H9 (cell line): ENCODE measurements at regions not wholly inside any gene's neighbourhood (a gene's known extent, or its start where the extent isn't known, plus 50 kb on each side); places are given as distances from the start of the nearest gene placed in this dataset.

Source experiments
- DNase-seq: peaks from one replicate; pipeline ENCODE4 v3.0.0-alpha.2; 2017
- H2AFZ ChIP-seq: one replicate; pipeline ENCODE4 v1.6.1; 2013; ENCODE audit warnings: mild to moderate bottlenecking, low read length, control low read depth, moderate library complexity
- H2AK5ac ChIP-seq: 2 replicates; pipeline ENCODE4 v1.6.1; 2013; ENCODE audit warnings: low read length, control low read depth, mixed read lengths; ENCODE audit not compliant: insufficient read length
- H2BK120ac ChIP-seq: one replicate; pipeline ENCODE4 v1.6.1; 2013; ENCODE audit warnings: low read depth, mild to moderate bottlenecking, low read length, control low read depth, inconsistent platforms; ENCODE audit not compliant: poor library complexity, severe bottlenecking
- H2BK12ac ChIP-seq: 2 replicates; pipeline ENCODE4 v1.6.1; 2013; ENCODE audit warnings: low read length, control low read depth, mixed read lengths, low read depth; ENCODE audit not compliant: insufficient read length
- H2BK15ac ChIP-seq: 2 replicates; pipeline ENCODE4 v1.6.1; 2013; ENCODE audit warnings: low read depth, low read length, control low read depth
- H2BK20ac ChIP-seq: one replicate; pipeline ENCODE4 v1.6.1; 2013; ENCODE audit warnings: low read depth, mild to moderate bottlenecking, low read length, control low read depth, inconsistent platforms; ENCODE audit not compliant: poor library complexity, severe bottlenecking
- H2BK5ac ChIP-seq: 2 replicates; pipeline ENCODE4 v1.6.1; 2013; ENCODE audit warnings: low read length, control low read depth, mixed read lengths; ENCODE audit not compliant: insufficient read length
- H3K14ac ChIP-seq: 2 replicates; pipeline ENCODE4 v1.6.1; 2013; ENCODE audit warnings: low read length, control low read depth; ENCODE audit not compliant: insufficient read depth
- H3K18ac ChIP-seq: 2 replicates; pipeline ENCODE4 v1.6.1; 2013; ENCODE audit warnings: low read depth, mild to moderate bottlenecking, mixed read lengths, low read length, control low read depth; ENCODE audit not compliant: insufficient read length
- H3K23ac ChIP-seq: 2 replicates; pipeline ENCODE4 v1.6.1; 2013; ENCODE audit warnings: low read length, control low read depth, mixed read lengths, low read depth; ENCODE audit not compliant: insufficient read length
- H3K23me2 ChIP-seq: 2 replicates; pipeline ENCODE4 v1.6.1; 2013; ENCODE audit warnings: low read depth, mild to moderate bottlenecking, mixed read lengths, low read length, control low read depth; ENCODE audit not compliant: insufficient read length, poor library complexity, severe bottlenecking
- H3K27ac ChIP-seq: 2 replicates; pipeline ENCODE4 v1.5.1; 2013; ENCODE audit warnings: low read length, control low read depth, mixed read lengths, low read depth; ENCODE audit not compliant: insufficient read length
- H3K27me3 ChIP-seq: 2 replicates; pipeline ENCODE4 v1.6.1; 2013; ENCODE audit warnings: low read length, control low read depth, inconsistent platforms; ENCODE audit not compliant: insufficient read depth
- H3K4ac ChIP-seq: 2 replicates; pipeline ENCODE4 v1.6.1; 2013; ENCODE audit warnings: low read depth, mild to moderate bottlenecking, control low read depth, inconsistent platforms, low read length, moderate library complexity
- H3K4me1 ChIP-seq: 2 replicates; pipeline ENCODE4 v1.6.1; 2013; ENCODE audit warnings: low read length, control low read depth, inconsistent platforms; ENCODE audit not compliant: insufficient read depth
- H3K4me2 ChIP-seq: 2 replicates; pipeline ENCODE4 v1.6.1; 2013; ENCODE audit warnings: low read length, control low read depth, mixed read lengths; ENCODE audit not compliant: insufficient read length, insufficient read depth
- H3K56ac ChIP-seq: 2 replicates; pipeline ENCODE4 v1.6.1; 2013; ENCODE audit warnings: low read depth, mild to moderate bottlenecking, mixed read lengths, low read length, control low read depth; ENCODE audit not compliant: insufficient read length
- H3K79me1 ChIP-seq: 2 replicates; pipeline ENCODE4 v1.6.1; 2013; ENCODE audit warnings: low read depth, mild to moderate bottlenecking, moderate library complexity, low read length, control low read depth, inconsistent platforms; ENCODE audit not compliant: insufficient read depth, poor library complexity, severe bottlenecking
- H3K79me2 ChIP-seq: 2 replicates; pipeline ENCODE4 v1.6.1; 2013; ENCODE audit warnings: low read length, control low read depth, inconsistent platforms; ENCODE audit not compliant: insufficient read depth
- H3K9ac ChIP-seq: 2 replicates; pipeline ENCODE4 v1.6.1; 2013; ENCODE audit warnings: low read length, control low read depth, mixed read lengths; ENCODE audit not compliant: insufficient read length; ENCODE audit errors: extremely low read depth
- H3K9me3 ChIP-seq: one replicate; pipeline ENCODE4 v1.6.1; 2013; ENCODE audit warnings: low read depth, low read length, inconsistent platforms; ENCODE audit not compliant: control insufficient read depth
- H3T11ph ChIP-seq: one replicate; pipeline ENCODE4 v1.6.1; 2013; ENCODE audit warnings: mild to moderate bottlenecking, low read length, control low read depth, inconsistent platforms
- H4K20me1 ChIP-seq: one replicate; pipeline ENCODE4 v1.6.1; 2013; ENCODE audit not compliant: control insufficient read depth, insufficient read length, insufficient read depth
- H4K5ac ChIP-seq: 2 replicates; pipeline ENCODE4 v1.6.1; 2013; ENCODE audit warnings: low read depth, mild to moderate bottlenecking, mixed read lengths, low read length, control low read depth; ENCODE audit not compliant: insufficient read length
- H4K8ac ChIP-seq: replicated peaks from 2 replicates; pipeline ENCODE4 v1.6.1; 2013; ENCODE audit warnings: low read length, control low read depth, mixed read lengths, low read depth; ENCODE audit not compliant: insufficient read length
- H4K91ac ChIP-seq: 2 replicates; pipeline ENCODE4 v1.6.1; 2013; ENCODE audit warnings: low read depth, mild to moderate bottlenecking, moderate library complexity, mixed read lengths, low read length, control low read depth; ENCODE audit not compliant: insufficient read length
- H3K27ac Mint-ChIP-seq, 3 experiments: 2 replicates in 2 of 3; 3 replicates in 1 of 3; pipeline ENCODE4 v1.8.0; 2020 to 2021; ENCODE audit warnings: mixed read lengths in 3 of 3, mild to moderate bottlenecking in 1 of 3, moderate library complexity in 1 of 3
- H3K27me3 Mint-ChIP-seq: 2 replicates; pipeline ENCODE4 v1.8.0; 2021; ENCODE audit warnings: low read depth, mild to moderate bottlenecking, moderate library complexity, mixed read lengths
- H3K36me3 Mint-ChIP-seq, 3 experiments: 2 replicates in 2 of 3; 3 replicates in 1 of 3; pipeline ENCODE4 v1.8.0; 2020 to 2021; ENCODE audit warnings: low read depth in 3 of 3, mixed read lengths in 3 of 3; ENCODE audit not compliant: insufficient read depth in 1 of 3
- H3K4me1 Mint-ChIP-seq, 2 experiments: 2 replicates each; pipeline ENCODE4 v1.8.0; 2020; ENCODE audit warnings: mixed read lengths in 2 of 2
- H3K4me3 Mint-ChIP-seq, 2 experiments: 2 replicates in 1 of 2; 3 replicates in 1 of 2; pipeline ENCODE4 v1.8.0; 2020 to 2021; ENCODE audit warnings: mild to moderate bottlenecking in 2 of 2, mixed read lengths in 2 of 2, moderate library complexity in 1 of 2
- H3K9me3 Mint-ChIP-seq, 2 experiments: 2 replicates in 1 of 2; 3 replicates in 1 of 2; pipeline ENCODE4 v1.8.0; 2020; ENCODE audit warnings: mild to moderate bottlenecking in 2 of 2, mixed read lengths in 2 of 2, moderate library complexity in 1 of 2
- CTCF ChIP-seq: fragments of 200-600 bp; sonication (generic); conservative IDR thresholded peaks from 3 replicates; pipeline ENCODE4 v1.8.0; 2021; ENCODE audit warnings: antibody characterized with exemption, mild to moderate bottlenecking
- WGBS: extraction: QIAGEN DNeasy Blood & Tissue Kit; methylation state at CpG from one replicate; pipeline ENCODE4 v1.1.7; 2013; ENCODE audit warnings: missing lambda C conversion rate, low lambda C conversion rate, mixed read lengths; ENCODE audit not compliant: insufficient read length; ENCODE audit errors: extremely low coverage; 5-methylcytosine and 5-hydroxymethylcytosine counted together

DNA sequence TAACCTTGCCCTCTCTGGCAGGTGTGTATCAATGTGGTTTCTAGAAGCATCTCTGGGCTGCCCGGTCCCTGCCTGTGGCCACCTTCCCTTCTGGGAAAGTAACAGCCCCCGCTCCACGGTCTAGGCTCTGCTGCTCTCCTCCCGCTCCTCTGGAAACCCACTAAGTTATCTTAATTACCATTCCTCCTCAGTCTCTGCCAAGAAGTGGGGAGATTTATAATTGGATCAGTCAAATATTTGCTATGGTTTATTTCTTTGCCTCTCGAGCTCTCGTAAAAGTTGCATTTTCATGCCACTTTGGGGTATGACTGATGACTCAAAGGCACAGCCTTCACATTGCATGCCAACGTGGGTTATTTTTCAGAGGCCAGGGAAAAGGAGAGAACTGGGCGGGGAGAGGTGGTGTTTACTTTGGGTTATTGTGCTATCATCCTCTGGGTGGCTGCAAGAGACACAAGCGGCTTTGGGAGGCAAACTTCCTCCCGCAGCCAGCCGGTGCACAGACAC, 205.3 kb upstream of the WWC1 start:
- H2AK5ac ChIP-seq, result no peak overlapping the region
- DNase-seq, result no peak
- no peaks in the 10 kb centered on the region for H3K79me1 ChIP-seq
- peak; percentile 33; the same call in 2 of the 3 replicates for TF ChIP-seq CTCF
- no peak overlapping the region for H3K56ac ChIP-seq
- H3K27ac ChIP-seq, result no peak overlapping the region
- no peak overlapping the region for H2BK5ac ChIP-seq
- no peak overlapping the region for H3K27ac Mint-ChIP-seq
- peaks cover 5 to 17% (median 11%) of the 10 kb centered on the region in 3 experiments for H3K36me3 Mint-ChIP-seq
- no peak overlapping the region for H4K8ac ChIP-seq
- no peak overlapping the region for H3K18ac ChIP-seq
- peaks cover 19 to 22% of the 10 kb centered on the region in 2 experiments for H3K9me3 Mint-ChIP-seq
- no peak overlapping the region for H3T11ph ChIP-seq
- no peak overlapping the region for H3K4ac ChIP-seq
- no peaks in the 10 kb centered on the region for H4K20me1 ChIP-seq
- H3K9me3 ChIP-seq, result no peaks in the 10 kb centered on the region
- no peak overlapping the region for H2BK120ac ChIP-seq
- H4K91ac ChIP-seq, result no peak overlapping the region
- no peak overlapping the region for H3K23ac ChIP-seq
- no peak overlapping the region for H2BK20ac ChIP-seq
- H3K4me1 ChIP-seq, result no peaks in the 10 kb centered on the region
- no peaks in the 10 kb centered on the region for H3K79me2 ChIP-seq
- H2AFZ ChIP-seq, result no peak overlapping the region
- peaks cover 6% of the 10 kb centered on the region in 2 experiments for H3K4me1 Mint-ChIP-seq
- WGBS, result no CpG with 5 or more reads among the region's 11 CpGs
- H3K4me2 ChIP-seq, result no peak overlapping the region
- H3K27me3 Mint-ChIP-seq, result peaks cover 17% of the 10 kb centered on the region
- H4K5ac ChIP-seq, result no peak overlapping the region
- no peak overlapping the region for H3K4me3 Mint-ChIP-seq
- H3K27me3 ChIP-seq, result no peaks in the 10 kb centered on the region
- no peak overlapping the region for H2BK12ac ChIP-seq
- no peak overlapping the region for H3K14ac ChIP-seq
- H3K9ac ChIP-seq, result no peak overlapping the region
- no peaks in the 10 kb centered on the region for H3K23me2 ChIP-seq
- H2BK15ac ChIP-seq, result no peak overlapping the region
